Thyroid gland (tissue), 4 donors: ENCODE measurements at regions not wholly inside any gene's neighbourhood (a gene's known extent, or its start where the extent isn't known, plus 50 kb on each side); places are given as distances from the start of the nearest gene placed in this dataset.
"Not testable (repeated sequence)": the region's sequence is repeated elsewhere in the genome, so short reads cannot be mapped to it uniquely, and the experiment has no call there.

Source experiments
- POLR2A ChIP-seq, 2 donors: fragments of 450-650 bp; IDR thresholded peaks; one replicate each; pipeline ENCODE4 v1.6.1; 2017; ENCODE audit warnings: antibody characterized with exemption in 2 of 2, mild to moderate bottlenecking in 2 of 2, moderate library complexity in 1 of 2
- TF ChIP-seq, protein P1 (sequence below), 6 experiments: fragments of 200-600 bp in 3 of 6; fragments of 450-650 bp in 3 of 6; sonication (generic) in 3 of 6; IDR thresholded peaks; one replicate each; pipeline ENCODE4 v1.5.1; 2016 to 2019; ENCODE audit warnings: antibody characterized with exemption in 6 of 6, mild to moderate bottlenecking in 2 of 6, inconsistent platforms in 1 of 6, moderate library complexity in 1 of 6

DNA sequence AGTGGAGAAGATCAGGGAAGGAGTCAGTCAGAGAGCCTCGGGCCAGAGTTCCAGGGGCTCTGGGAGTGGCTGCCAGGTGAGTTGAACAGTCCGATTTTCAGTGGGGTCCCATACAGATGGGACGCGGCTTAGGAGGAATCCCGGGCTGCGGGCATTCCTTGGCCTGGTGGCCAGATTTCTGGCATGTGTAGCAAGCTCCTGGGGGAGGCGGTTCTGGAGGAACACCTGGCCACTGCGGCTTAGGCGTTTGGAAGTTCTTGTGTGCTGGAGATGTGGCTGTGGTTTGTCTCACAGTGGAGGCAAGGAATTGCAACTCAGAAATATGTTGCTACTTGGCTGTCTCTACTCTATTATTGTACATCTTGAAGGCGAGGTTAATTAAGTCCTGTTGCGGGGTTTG lies 117.9 kb downstream of the PCDH10 start:
- TF ChIP-seq, protein P1, sequence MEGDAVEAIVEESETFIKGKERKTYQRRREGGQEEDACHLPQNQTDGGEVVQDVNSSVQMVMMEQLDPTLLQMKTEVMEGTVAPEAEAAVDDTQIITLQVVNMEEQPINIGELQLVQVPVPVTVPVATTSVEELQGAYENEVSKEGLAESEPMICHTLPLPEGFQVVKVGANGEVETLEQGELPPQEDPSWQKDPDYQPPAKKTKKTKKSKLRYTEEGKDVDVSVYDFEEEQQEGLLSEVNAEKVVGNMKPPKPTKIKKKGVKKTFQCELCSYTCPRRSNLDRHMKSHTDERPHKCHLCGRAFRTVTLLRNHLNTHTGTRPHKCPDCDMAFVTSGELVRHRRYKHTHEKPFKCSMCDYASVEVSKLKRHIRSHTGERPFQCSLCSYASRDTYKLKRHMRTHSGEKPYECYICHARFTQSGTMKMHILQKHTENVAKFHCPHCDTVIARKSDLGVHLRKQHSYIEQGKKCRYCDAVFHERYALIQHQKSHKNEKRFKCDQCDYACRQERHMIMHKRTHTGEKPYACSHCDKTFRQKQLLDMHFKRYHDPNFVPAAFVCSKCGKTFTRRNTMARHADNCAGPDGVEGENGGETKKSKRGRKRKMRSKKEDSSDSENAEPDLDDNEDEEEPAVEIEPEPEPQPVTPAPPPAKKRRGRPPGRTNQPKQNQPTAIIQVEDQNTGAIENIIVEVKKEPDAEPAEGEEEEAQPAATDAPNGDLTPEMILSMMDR (IDR thresholded peaks at IDR 0.05) = not testable (repeated sequence)
- TF ChIP-seq POLR2A (IDR thresholded peaks at IDR 0.05) = not testable (repeated sequence)
